ENCODE measurements at regions not wholly inside any gene's neighbourhood (a gene's known extent, or its start where the extent isn't known, plus 50 kb on each side); places are given as distances from the start of the nearest gene placed in this dataset.

DNA sequence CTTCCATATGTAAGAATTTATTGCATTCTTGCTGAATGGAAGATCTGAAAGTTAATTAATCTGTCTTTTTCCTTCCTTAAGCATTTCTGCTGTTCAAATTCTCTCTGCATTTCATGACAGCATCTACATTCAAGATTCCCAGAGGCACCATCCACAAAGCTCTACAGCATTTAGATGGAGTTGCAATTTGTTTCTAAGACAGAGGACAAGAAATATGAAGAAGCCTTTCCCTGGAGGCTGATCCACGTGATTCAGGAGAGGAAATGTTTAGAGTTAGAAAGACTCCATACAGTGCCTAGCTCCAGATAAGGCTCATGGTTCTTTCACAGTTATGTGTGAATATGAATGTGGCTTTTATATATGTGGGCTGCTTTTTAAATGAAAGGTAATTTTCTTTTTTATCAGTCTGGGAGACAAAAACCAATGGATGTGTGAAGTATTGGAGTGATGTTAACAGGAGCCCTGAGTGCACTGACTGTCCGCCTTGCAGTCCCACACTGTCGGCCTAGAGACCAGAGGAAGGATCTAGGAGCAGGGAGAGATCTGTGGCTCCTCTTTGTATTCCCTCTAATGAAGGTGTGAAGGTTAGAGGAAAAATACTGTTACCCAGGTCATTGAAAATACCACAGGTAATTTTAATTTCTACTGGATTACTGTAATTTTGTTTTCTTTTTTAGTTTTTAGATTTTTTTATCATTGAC is 686.6 kb upstream of the GJE1 start:
- TF ChIP-seq, protein P1, sequence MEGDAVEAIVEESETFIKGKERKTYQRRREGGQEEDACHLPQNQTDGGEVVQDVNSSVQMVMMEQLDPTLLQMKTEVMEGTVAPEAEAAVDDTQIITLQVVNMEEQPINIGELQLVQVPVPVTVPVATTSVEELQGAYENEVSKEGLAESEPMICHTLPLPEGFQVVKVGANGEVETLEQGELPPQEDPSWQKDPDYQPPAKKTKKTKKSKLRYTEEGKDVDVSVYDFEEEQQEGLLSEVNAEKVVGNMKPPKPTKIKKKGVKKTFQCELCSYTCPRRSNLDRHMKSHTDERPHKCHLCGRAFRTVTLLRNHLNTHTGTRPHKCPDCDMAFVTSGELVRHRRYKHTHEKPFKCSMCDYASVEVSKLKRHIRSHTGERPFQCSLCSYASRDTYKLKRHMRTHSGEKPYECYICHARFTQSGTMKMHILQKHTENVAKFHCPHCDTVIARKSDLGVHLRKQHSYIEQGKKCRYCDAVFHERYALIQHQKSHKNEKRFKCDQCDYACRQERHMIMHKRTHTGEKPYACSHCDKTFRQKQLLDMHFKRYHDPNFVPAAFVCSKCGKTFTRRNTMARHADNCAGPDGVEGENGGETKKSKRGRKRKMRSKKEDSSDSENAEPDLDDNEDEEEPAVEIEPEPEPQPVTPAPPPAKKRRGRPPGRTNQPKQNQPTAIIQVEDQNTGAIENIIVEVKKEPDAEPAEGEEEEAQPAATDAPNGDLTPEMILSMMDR (IDR thresholded peaks at IDR 0.05; ENCODE audit: low read length) = no peak
- no peak for TF ChIP-seq EZH2 (IDR thresholded peaks at IDR 0.05; ENCODE audit: borderline replicate concordance, low read length)
